Caki2 (cell line): ENCODE measurements at regions not wholly inside any gene's neighbourhood (a gene's known extent, or its start where the extent isn't known, plus 50 kb on each side); places are given as distances from the start of the nearest gene placed in this dataset.
A peak's percentile ranks its signal among the peaks of the same experiment; 100 is the strongest.

Experiments
- DNase-seq: peaks from one replicate; pipeline ENCODE4 v3.0.0-alpha.2; 2015; ENCODE audit warnings: low read depth
- in situ Hi-C: cut with HindIII; loops from 2 replicates; pipeline ENCODE4 v1.10.0; 2016; ENCODE audit warnings: low sequenced_read_pairs, low pct_unique_long_range_greater_than_20kb, mixed read lengths

DNA sequence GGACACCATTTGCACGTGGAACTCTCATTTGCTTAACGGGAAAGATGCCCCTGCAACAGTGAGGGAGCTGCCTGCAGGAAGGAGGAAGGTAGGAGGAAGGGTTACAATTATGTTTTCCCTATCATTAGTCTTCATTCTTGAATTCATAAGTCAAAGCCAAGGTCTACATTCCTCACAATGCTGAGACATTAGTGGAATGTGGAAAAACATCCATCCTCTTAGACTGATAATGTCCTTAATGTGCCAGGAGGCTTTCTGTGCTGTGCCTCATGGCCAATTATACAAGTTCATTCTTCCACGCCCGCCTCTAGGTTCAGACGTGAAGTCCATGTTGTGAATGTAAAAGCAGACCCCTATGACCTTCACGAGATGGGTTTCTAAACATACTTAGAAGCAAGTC lies 1212.4 kb upstream of the TMEM132C start:
- DNase-seq: no peak
- in situ Hi-C loops: no loop called here

DNA sequence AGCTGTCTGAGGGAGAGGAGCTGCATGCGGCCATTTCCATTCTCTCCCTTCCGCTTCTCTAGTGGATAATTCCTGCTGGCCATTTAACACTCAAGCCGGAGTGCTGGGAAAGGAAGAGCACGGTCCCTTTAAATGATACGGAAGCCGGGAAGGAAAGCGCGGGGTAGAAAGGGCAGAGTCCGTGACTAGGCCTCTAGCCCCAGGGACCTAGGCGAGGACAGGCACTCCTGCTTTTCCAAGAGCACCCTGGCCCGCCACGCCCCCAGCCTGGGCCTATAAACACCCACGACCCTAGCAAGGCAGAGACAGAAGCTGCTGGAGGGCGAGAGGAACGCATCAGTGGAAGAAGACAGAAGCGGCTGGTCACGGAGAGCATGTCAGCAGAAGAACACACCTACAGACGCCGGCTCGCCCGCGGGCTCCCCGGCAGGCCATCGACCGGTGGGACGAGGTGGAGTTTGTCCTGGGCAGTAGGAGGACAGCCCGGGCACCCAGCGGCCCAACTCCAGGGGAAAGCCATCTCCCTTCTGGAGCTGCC lies 1206.6 kb upstream of the TMEM132C start:
- in situ Hi-C loops: no loop called here
- DNase-seq: no peak

DNA sequence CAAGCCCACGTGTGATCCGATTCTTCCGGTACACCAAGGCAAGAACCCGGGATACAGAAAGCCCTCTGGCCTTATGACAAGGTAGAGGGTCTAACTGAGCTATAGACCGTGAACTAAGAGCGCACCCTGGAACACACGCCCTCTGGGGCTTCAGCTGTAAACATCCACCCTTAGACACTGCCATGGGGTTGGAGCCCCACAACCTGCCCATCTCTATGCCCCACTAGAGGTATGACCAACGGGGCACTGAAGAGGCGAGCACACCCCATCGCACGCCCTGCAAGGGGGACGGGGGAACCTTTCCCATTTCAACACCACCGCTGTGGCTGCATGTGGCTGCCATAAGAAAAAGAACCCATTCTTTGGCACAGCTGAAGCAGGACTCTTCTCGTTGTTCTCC lies 1206.0 kb upstream of the TMEM132C start:
- no peak for DNase-seq
- in situ Hi-C loops: no loop called here

DNA sequence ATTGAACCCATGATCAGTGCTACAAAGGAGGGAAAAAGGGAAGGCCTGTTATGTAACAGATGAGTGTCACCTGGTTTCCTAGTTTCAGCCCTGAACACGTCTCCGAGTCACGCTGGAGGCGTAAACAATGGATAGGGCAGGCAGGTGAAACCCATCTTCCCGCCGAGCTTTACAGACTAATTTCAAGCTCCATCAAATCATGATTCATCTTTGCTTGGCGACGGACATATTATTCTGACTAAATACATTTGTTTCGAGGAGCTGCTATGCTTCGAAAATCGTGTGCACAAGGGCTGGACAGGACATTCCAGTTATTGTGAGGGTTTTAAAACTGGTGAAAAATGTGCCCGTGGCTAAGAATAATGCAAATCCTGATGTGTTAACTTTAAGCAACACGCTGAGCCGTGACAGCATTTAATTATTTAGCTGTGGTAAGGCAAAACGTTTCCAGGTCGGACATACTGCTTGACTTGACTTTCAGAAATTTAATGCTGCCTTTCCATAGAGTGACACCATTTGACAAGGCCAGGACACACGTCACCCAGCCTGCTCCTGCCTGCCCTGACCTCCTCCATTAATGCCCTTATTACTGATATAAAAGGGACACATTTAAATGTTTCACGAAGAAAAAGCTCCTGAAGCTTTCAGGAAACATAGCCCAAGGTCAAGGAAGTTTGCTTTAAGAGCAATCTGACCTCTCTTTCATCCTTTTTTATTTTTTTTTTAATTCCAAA lies 1203.5 kb upstream of the TMEM132C start:
- no peak for DNase-seq
- in situ Hi-C loops: no loop called here

DNA sequence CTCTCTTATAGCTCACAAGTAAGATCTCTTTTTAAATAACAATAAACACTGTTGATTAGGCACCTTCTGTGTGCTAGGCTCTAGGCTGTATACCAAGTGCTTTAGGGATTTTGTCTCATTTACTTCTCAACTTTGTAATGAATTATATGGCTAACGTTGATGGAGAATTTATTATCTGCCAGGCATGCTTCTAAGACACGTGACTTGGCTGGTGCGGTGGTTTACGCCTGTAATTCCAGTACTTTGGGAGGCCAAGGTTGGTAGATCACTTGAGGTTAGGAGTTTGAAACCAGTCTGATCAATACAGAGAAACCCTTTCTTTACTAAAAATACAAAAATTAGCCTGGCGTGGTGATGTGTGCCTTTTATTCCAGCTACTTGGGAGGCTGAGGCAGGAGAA lies 1202.8 kb upstream of the TMEM132C start:
- no peak for DNase-seq
- in situ Hi-C loops: no loop called here

DNA sequence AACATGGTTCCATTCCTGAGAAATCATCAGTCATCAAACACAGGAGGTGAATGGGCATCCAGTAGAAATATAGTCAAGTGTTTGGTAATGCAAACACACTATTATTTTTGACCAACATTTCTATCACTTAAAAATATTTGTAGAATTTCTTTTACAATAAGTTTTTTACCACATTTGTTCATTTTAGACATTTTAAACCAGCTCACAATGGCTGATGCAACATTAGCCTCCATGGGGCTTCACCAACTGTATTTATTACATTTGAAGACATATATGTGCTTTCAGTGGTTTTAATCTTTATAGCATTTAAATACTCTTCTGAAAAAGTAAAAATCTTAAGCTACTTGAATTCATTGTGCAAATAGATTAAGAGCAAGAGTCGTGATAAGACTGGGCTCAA lies 1201.4 kb upstream of the TMEM132C start:
- in situ Hi-C loops: no loop called here
- no peak for DNase-seq

DNA sequence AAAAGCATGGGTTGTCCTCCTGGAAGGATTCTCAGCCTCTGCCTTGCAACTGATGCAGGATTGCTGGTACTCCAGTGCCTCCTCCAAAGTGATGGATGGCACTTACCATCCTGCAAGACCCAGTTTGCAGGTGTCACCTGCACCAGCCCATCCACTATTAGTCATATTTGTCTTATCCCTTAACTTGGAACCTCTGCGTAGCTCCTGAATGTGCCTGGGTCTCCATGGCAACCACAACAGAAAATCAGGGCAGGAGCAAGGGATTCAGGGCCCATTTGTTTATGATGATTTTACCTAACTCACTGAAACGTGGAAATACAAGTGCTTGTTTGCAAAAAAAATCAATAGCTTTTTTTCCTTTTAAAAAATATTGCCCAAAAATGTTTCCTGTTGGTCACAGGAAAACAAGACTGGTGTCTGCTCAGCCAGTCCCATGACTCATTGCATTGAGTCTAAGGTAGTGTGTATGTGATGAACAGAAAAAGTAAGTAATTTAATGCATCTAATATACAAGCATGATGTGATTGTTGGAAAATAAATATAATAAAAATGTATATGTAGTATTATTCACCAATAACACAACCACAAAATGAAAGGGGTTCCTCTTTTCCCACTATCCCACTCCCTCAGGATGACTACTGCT lies 1196.3 kb upstream of the TMEM132C start:
- in situ Hi-C loops: no loop called here
- no peak for DNase-seq

DNA sequence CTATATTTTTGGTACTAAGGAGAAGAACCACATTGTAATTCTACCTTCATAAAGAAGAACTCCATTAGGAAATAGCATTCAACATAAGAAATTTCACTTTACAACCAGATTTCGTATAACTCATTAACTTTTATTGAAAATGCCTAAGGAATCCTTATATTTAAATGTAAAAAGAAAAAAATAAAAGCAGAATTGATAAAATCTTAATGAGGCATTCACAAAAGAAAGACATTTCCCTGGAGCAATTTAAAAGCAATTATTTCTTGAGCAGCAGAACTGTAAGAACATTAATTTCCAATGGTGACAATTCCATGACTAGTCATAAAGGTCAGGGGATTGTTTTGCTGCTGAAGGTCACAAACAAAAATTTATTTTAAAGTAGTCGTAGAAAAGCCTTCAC lies 1192.8 kb upstream of the TMEM132C start:
- in situ Hi-C loops: no loop called here
- DNase-seq: no peak

DNA sequence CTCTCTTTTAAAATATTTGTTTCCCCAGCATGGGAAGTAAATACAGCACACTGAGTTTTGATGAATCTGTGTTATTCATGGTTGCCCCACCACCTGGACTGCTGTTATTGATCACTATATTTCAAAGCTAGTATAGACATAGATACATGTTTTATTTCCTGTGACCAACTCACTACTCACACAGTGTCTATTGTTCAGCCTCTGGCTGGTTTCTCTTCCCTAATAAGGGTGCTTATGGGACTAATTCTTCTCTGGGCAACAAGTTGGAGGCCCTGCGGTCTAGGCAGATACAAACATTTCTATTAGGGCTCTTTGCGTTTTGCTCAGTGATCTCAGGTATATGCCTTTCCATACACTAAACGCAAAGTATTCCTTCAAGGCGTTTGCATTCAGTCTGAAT lies 1191.0 kb upstream of the TMEM132C start:
- no peak for DNase-seq
- in situ Hi-C loops: no loop called here

DNA sequence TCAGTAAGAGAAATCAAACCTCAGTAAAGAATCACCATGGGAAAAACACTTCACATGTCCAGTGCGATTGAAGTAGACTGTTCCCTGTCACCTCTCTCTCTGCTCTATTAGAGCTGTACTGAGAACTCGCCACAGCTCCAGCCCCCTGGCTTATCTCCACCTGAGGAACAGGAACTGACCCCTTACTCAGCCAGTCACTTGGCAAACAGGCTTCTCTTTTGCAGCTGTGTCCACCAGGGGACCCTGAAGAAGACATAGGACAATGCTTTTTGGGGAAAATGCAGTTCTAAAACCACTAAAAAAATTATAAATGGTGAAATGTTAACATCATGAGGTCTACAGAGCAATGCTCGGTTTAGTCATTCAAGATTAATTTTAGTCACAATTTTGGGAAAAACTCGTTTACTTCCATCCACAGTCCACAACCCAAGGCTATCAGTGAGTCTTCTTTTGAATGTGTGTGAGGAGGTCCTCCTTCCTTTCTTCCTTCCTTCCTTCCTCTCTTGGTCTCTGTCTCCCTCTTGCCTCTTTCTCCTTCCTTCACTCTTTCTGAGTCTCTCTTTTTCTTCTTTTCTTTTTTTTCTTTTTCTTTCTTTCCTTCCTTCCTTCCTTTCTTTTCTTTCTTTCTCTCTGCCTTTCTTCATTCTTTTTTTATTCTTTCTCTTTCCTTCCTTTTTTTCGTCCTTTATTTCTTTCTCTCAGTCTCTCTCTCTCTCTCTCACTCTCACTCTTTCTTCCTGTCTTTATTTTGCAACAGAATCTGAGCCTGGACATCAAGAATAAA lies 1189.5 kb upstream of the TMEM132C start:
- DNase-seq: no peak
- in situ Hi-C loops: no loop called here

DNA sequence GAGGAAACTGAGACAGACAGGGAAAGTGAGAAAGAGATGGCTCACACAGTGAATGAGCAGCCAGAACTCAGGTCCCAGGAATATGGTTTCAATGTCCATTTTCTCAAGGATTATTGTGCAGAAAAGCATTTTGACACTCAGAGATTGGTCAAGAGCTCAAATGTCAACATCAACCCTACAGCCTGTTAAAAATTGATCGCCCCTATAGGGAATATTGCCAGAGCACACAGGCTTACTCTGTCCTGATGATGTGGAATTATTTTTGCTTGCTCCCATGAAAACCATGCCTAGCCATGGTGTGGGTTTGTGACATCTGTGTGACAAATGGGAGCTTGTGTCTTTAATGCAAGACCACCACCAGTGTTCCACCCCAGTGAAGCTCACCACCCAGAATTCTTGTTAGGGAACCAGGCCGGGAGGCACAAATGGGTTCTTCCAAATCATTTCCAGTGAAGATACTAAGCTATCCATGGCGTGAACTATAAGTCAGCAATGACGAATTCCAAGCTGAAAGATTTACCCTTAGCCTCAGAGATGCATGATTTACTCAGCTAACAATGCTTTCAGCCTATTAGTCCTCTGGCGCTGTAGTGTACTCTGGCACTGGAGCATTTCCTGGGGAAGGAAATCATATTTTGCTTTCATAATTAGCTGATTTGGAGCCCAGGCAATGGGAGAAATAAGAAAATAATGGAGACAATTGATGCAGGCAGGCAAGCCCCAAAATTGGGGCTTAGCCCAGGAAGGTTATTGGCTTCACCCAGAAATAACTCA lies 1188.2 kb upstream of the TMEM132C start:
- in situ Hi-C loops: no loop called here

DNA sequence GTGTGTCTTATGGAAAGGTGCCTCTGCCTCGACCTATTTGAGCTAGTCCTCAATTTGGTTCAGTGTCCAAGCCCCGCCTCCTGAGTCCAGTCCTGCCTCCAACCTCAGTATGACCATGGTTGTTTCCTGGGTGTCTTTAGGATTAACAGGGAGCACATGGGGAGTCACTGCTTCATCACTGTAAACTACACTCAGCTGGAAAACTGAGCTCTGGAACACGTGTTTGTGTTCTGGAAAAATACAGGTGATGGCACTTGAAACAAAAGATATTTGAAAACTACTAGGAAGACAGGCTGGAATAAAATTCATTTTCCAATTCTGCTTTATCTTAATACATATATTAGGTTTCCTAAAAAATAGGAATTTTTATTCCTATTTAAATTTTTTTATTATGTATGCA lies 1187.3 kb upstream of the TMEM132C start:
- DNase-seq: no peak
- in situ Hi-C loops: no loop called here

More for the DNA sequence above, 1188.2 kb upstream of the TMEM132C start:
- no peak for DNase-seq

DNA sequence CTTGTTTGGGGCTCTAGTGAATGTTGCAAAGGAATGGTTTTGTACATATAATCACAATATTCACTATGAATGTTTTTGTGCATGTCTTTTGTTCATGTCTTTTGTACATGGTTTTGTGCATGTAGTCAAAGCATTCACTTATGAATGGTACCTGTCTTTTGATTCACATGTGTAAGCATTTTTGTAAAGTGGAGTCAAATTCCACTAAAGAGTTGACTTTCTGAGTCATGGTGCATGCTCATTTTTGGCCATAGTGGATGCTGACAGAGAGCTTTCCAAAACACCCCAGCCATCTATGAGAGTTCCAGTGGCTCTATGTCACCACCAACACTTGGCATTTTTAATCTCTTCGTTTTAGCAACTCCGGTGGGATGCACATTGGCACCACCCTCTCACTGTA lies 1185.9 kb upstream of the TMEM132C start:
- in situ Hi-C loops: no loop called here

DNA sequence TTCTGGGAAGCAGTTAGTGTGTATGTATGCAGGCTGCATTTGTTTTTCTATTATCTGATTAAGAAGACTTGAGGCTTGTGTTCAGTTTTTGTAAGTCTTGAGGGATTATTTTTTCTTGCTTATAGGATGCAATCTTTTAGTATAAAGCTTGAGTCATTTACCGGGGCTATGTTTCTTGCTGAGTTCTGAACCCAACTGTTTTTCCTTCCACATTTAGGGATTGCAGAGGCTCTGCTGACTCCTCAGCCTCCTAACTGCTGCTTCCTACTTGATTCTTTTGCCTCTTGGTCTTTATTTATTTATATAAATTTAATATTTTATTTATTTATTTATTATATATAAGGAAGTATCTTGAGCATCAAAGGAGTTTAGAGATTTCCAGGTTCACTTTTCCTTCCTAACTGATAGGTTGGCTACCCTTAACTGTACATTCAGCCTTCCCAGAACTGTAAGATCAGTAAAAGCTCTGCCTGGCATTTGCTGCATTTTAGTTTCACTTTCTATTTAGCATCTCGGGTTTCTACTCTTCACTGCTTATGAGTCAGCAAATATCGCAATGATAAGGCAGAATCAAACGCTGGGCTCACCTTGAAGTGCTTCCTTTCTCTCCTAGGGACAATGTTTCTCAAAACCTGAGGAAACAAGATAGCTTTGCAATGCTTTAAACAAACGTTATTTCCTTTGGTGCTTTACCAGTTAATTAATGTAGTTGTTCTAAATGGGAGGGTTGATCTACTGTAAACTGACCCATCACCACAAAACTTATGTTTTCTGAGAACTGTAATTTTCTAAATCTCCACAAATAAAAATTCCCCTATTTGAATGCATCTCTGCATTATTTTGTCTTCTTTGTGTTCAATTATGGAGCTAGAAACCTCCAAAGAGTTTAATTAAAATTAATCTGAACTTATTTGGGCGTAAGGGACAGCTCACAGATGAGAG lies 1183.7 kb upstream of the TMEM132C start:
- DNase-seq: peak; percentile 77
- in situ Hi-C loops: no loop called here

More for the DNA sequence above, 1185.9 kb upstream of the TMEM132C start:
- DNase-seq: no peak

DNA sequence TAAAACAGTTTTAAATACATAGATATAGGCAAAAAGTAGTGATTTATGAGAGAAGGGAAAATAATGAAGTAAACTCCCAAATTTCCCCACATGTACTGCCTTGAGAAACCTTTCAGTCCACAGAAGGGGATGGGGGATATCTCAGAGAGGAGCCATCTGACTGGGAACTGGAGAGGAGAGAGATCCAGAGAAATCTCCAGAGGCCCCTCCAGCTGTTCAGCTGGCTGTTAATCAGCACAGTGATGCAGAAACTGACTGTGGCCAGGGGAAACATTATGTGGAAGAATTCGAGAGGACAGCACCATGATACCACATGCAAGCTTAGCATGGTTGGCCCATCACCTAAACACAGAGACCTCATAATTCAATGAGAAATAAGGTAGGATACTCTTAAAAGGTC lies 1165.9 kb upstream of the TMEM132C start:
- in situ Hi-C loops: no loop called here
- DNase-seq: no peak

DNA sequence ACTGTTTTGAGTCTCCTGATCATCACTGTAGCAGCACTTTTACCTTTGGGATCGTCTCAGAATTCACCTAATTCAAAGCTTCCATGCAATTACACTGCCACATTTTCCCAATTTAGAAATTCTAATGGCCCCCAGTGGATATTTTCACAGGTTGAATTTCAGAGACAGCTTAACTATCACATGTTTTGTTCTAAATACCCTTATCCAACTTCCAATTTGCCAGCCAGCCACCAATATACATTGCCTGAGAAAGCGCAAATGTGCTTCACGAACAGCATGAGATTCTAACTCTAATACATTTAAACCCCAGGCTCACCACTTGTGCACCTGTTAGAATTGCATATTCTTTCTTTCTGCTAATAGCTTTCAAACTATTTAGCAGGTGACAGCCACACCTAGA lies 1160.9 kb upstream of the TMEM132C start:
- no peak for DNase-seq
- in situ Hi-C loops: no loop called here

DNA sequence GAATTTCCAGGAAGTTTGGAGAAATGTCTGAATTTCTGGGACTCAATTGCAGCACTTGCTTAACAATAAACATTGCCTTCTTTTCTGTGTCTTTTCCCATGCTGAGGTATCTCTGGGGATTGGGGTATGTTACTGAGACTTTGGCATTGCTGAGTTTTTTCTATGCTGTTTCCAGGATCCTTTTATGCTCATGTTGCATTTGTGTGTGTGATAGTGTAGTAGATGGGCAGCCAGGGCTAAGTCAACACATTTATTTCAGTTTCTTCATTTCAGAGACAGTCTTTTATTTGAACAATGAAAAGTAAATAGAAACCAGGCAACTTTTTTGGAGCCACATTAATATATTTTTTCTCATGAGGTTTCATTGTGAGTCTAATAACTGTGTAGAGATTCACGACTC lies 1160.3 kb upstream of the TMEM132C start:
- in situ Hi-C loops: no loop called here
- no peak for DNase-seq
